K562 (cell line): ENCODE measurements at regions not wholly inside any gene's neighbourhood (a gene's known extent, or its start where the extent isn't known, plus 50 kb on each side); places are given as distances from the start of the nearest gene placed in this dataset.

Experiments
- BCOR ChIP-seq: fragments of 450-650 bp; IDR thresholded peaks from 2 replicates; pipeline ENCODE4 v1.6.1; 2016
- COPS2 ChIP-seq: fragments of 450-650 bp; conservative IDR thresholded peaks from 2 replicates; pipeline ENCODE4 v1.6.1; 2016; ENCODE audit warnings: mild to moderate bottlenecking, moderate library complexity
- FOS ChIP-seq: IDR thresholded peaks from 3 replicates; pipeline ENCODE4 v1.6.1; 2011; ENCODE audit not compliant: insufficient read length; ENCODE audit errors: extremely low read depth
- MTF1 ChIP-seq: fragments of 250-450 bp; sonication (Bioruptor Pico); IDR thresholded peaks from 2 replicates; pipeline ENCODE4 v1.9.0; 2021; ENCODE audit warnings: moderate library complexity, mild to moderate bottlenecking, inconsistent platforms, borderline replicate concordance
- NFIC ChIP-seq: fragments of 450-650 bp; IDR thresholded peaks from 2 replicates; pipeline ENCODE4 v1.6.1; 2017; ENCODE audit warnings: mild to moderate bottlenecking, inconsistent platforms
- NR2C2 ChIP-seq, 2 experiments: fragments of 200-800 bp in 1 of 2; sonication (Bioruptor generic) in 1 of 2; sonication (generic) in 1 of 2; formaldehyde crosslinking in 1 of 2; IDR thresholded peaks; 2 replicates each; pipeline versions ENCODE4 v1.6.1 to v1.8.0; 2016 to 2022; ENCODE audit warnings: mild to moderate bottlenecking in 1 of 2, missing compliant biosample characterization in 1 of 2, missing genetic modification characterization in 1 of 2, missing genetic modification reagents in 1 of 2
- SMARCA5 ChIP-seq: fragments of 450-650 bp; IDR thresholded peaks from 2 replicates; pipeline ENCODE4 v1.6.1; 2016
- TEAD1 ChIP-seq, 2 experiments: fragments of 450-650 bp in 1 of 2; sonication (generic) in 1 of 2; formaldehyde crosslinking; IDR thresholded peaks; 2 replicates each; pipeline versions ENCODE4 v1.4.0 to v1.8.0; 2020 to 2022; ENCODE audit warnings: mild to moderate bottlenecking in 2 of 2, missing genetic modification reagents in 1 of 2
- ZNF561 ChIP-seq: fragments of 450-650 bp; formaldehyde crosslinking; conservative IDR thresholded peaks from 2 replicates; pipeline ENCODE4 v1.4.0; 2020; ENCODE audit warnings: mild to moderate bottlenecking, moderate library complexity
- ZNF75A ChIP-seq: fragments of 450-650 bp; formaldehyde crosslinking; IDR thresholded peaks from 2 replicates; pipeline ENCODE4 v1.4.0; 2020; ENCODE audit warnings: mild to moderate bottlenecking
- ZNF830 ChIP-seq: fragments of 250-450 bp; sonication (Bioruptor Pico); IDR thresholded peaks from 2 replicates; pipeline ENCODE4 v1.5.0; 2021; ENCODE audit warnings: mild to moderate bottlenecking
- TF ChIP-seq, protein P1 (sequence below): IDR thresholded peaks from 2 replicates; pipeline ENCODE4 v1.6.1; 2012; ENCODE audit warnings: low read depth, low read length, improper control_type of control experiment, borderline replicate concordance
- TF ChIP-seq, protein P2 (sequence below): IDR thresholded peaks from 2 replicates; pipeline ENCODE4 v1.6.1; 2011; ENCODE audit not compliant: insufficient read length; ENCODE audit errors: extremely low read depth
- TF ChIP-seq, protein P3 (sequence below): fragments of 450-650 bp; IDR thresholded peaks from 2 replicates; pipeline ENCODE4 v1.7.1; 2018; ENCODE audit warnings: mild to moderate bottlenecking, low read depth; ENCODE audit not compliant: partially characterized antibody
- TF ChIP-seq, protein P4 (sequence below), 2 experiments: IDR thresholded peaks; 2 replicates each; pipeline ENCODE4 v1.6.1; 2011; ENCODE audit warnings: borderline replicate concordance in 1 of 2, control low read depth in 1 of 2, low read depth in 1 of 2, low read length in 1 of 2, mild to moderate bottlenecking in 1 of 2, mixed read lengths in 1 of 2, moderate library complexity in 1 of 2; ENCODE audit not compliant: insufficient read depth in 1 of 2, insufficient read length in 1 of 2, poor library complexity in 1 of 2, severe bottlenecking in 1 of 2; ENCODE audit errors: extremely low read depth in 1 of 2
- TF ChIP-seq, protein P5 (sequence below): sonication (generic); formaldehyde crosslinking; IDR thresholded peaks from 2 replicates; pipeline ENCODE4 v1.8.0; 2022; ENCODE audit warnings: mild to moderate bottlenecking, missing genetic modification reagents

DNA sequence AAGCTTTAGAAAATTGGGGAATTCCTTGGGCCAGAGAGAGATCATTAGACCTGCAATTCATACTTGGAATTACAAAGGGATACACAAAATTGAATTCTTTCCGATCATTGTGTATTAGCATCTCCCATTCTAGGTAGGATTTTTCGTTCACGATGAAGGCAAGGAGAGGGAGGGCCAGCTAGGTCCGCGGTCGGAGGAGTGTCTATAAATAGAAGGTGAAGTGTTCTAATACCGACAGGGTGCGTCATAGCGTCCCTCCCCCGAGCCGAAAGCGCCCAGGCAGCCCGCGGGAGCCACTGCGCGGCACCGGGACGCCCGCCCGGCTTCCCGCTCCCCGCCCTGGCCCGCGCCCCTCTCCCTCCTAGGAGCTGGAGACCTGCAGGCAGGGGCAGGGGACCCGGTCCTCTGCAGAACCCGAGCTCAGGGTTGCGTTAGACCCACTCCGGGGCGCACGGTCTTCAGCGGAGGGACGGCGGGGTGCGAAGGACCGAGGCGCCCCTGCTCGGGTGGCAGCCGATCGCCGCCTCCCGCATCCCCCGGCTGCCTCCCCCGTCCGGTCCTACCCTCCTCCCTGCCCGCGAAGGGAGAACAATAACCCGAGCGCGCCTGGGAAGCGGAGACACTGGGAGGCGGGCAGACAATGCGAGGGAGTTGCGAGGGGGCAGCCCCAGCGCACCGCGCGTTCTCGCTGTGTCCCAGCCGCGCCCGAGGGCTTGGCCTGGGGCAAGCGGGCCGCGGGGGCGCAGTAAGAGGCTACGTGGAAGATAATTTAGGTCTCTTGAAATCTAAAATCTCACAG, 114.2 kb upstream of the SERTAD2 start (continued):
- TF ChIP-seq, protein P1, sequence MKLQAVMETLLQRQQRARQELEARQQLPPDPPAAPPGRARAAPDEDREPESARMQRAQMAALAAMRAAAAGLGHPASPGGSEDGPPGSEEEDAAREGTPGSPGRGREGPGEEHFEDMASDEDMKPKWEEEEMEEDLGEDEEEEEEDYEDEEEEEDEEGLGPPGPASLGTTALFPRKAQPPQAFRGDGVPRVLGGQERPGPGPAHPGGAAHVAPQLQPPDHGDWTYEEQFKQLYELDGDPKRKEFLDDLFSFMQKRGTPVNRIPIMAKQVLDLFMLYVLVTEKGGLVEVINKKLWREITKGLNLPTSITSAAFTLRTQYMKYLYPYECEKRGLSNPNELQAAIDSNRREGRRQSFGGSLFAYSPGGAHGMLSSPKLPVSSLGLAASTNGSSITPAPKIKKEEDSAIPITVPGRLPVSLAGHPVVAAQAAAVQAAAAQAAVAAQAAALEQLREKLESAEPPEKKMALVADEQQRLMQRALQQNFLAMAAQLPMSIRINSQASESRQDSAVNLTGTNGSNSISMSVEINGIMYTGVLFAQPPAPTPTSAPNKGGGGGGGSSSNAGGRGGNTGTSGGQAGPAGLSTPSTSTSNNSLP: no peak
- TF ChIP-seq TEAD1 (CRISPR knock-in tag; IDR thresholded peaks at IDR 0.05): no peak
- TF ChIP-seq, protein P2, sequence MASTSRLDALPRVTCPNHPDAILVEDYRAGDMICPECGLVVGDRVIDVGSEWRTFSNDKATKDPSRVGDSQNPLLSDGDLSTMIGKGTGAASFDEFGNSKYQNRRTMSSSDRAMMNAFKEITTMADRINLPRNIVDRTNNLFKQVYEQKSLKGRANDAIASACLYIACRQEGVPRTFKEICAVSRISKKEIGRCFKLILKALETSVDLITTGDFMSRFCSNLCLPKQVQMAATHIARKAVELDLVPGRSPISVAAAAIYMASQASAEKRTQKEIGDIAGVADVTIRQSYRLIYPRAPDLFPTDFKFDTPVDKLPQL: no peak
- TF ChIP-seq, protein P3, sequence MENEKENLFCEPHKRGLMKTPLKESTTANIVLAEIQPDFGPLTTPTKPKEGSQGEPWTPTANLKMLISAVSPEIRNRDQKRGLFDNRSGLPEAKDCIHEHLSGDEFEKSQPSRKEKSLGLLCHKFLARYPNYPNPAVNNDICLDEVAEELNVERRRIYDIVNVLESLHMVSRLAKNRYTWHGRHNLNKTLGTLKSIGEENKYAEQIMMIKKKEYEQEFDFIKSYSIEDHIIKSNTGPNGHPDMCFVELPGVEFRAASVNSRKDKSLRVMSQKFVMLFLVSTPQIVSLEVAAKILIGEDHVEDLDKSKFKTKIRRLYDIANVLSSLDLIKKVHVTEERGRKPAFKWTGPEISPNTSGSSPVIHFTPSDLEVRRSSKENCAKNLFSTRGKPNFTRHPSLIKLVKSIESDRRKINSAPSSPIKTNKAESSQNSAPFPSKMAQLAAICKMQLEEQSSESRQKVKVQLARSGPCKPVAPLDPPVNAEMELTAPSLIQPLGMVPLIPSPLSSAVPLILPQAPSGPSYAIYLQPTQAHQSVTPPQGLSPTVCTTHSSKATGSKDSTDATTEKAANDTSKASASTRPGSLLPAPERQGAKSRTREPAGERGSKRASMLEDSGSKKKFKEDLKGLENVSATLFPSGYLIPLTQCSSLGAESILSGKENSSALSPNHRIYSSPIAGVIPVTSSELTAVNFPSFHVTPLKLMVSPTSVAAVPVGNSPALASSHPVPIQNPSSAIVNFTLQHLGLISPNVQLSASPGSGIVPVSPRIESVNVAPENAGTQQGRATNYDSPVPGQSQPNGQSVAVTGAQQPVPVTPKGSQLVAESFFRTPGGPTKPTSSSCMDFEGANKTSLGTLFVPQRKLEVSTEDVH: no peak
- TF ChIP-seq SMARCA5: no peak
- TF ChIP-seq, protein P4, sequence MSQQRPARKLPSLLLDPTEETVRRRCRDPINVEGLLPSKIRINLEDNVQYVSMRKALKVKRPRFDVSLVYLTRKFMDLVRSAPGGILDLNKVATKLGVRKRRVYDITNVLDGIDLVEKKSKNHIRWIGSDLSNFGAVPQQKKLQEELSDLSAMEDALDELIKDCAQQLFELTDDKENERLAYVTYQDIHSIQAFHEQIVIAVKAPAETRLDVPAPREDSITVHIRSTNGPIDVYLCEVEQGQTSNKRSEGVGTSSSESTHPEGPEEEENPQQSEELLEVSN (IDR thresholded peaks at IDR 0.05; ENCODE audit: borderline replicate concordance in 1 of 2, extremely low read depth in 1 of 2, insufficient read depth in 1 of 2, insufficient read length in 1 of 2, low read depth in 1 of 2, low read length in 1 of 2, poor library complexity in 1 of 2, severe bottlenecking in 1 of 2): peak in 1 of 2 experiments; percentile 67
- TF ChIP-seq NR2C2 (CRISPR knock-in tag; IDR thresholded peaks at IDR 0.05): no peak
- TF ChIP-seq NR2C2 (tag; IDR thresholded peaks at IDR 0.05): peak; percentile 31; the same call in 1 of the 2 replicates
- TF ChIP-seq ZNF561 (CRISPR knock-in tag): no peak
- no peak for TF ChIP-seq COPS2
- TF ChIP-seq BCOR: 0 out of 2 replicates have a peak, but pooled peaks have one; percentile 31
- TF ChIP-seq FOS: peak; percentile 14
- peak; percentile 33; the same call in 1 of the 2 replicates for TF ChIP-seq NFIC
- TF ChIP-seq MTF1 (CRISPR knock-in tag): no peak
- no peak for TF ChIP-seq ZNF75A
- TF ChIP-seq ZNF830 (CRISPR knock-in tag): no peak; the same call in 1 of the 2 replicates
- TF ChIP-seq, protein P5, sequence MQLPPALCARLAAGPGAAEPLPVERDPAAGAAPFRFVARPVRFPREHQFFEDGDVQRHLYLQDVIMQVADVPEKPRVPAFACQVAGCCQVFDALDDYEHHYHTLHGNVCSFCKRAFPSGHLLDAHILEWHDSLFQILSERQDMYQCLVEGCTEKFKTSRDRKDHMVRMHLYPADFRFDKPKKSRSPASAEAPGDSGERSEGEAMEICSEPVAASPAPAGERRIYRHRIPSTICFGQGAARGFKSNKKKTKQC (CRISPR knock-in tag): 0 out of 2 replicates have a peak, but pooled peaks have one; percentile 56
